Fibroblast of the conjunctiva (primary cell): ENCODE measurements at regions not wholly inside any gene's neighbourhood (a gene's known extent, or its start where the extent isn't known, plus 50 kb on each side); places are given as distances from the start of the nearest gene placed in this dataset.
"Not testable (repeated sequence)": the region's sequence is repeated elsewhere in the genome, so short reads cannot be mapped to it uniquely, and the experiment has no call there.

Experiments used
- DNase-seq: peaks from one replicate; pipeline ENCODE4 v3.0.0-alpha.2; 2010; ENCODE audit warnings: low read depth

DNA sequence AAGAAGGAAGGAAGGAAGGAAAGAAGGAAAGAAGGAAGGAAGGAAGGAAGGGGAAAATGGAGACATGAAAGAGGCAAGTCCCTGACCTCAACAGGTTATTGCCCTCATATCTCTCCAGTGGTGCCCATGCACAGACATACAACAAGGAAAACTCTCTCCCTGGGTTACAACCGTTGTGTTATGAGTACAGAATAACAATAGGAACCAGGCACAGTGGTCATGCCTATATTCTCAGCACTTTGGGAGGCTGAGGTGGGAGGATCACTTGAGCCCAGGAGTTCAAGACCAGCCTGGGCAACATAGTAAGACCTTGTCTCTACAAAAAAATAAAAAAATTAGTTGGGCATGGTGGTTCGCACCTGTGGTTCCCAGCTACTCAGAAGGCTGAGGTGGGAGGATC lies 139.4 kb upstream of the HMGA2 start:
- DNase-seq, result no peak

DNA sequence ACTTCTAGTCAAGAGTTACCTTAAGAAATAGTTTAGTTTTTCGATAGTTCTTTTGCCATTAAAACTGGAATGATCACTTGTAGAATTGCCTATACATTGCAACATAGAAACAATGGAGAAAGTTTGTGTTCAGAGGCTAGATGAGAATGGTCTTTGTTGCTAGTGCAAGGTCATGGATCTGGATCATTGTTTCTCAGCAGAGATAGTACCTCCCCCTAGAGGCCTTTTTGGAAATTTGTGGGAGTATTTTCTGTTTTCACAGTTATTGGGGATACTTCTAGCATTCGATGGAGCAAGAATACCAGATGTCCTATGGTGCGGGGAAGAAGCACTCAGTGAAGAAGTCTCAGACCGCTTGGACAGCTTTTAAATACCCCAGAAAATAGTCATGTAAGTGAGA lies 138.8 kb upstream of the HMGA2 start:
- peak; percentile 44 for DNase-seq

DNA sequence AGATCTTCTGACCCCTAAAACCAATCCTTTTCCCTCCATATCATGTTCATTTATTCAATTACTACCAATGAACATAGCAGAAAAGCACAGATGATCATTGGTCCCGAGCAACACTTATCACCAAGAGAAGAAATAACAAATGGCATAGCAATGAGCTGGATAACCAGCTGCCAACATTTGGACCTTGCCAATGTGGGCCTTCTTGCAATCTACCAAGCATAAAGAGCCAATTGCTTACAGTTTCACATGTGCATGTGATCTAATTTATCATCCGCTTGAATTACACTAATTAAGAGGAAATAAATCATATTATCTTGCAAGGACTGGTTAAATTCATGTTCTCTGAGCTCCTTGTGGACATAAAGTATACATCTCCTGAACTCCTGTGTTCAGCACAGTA lies 134.8 kb upstream of the HMGA2 start:
- DNase-seq, result no peak

DNA sequence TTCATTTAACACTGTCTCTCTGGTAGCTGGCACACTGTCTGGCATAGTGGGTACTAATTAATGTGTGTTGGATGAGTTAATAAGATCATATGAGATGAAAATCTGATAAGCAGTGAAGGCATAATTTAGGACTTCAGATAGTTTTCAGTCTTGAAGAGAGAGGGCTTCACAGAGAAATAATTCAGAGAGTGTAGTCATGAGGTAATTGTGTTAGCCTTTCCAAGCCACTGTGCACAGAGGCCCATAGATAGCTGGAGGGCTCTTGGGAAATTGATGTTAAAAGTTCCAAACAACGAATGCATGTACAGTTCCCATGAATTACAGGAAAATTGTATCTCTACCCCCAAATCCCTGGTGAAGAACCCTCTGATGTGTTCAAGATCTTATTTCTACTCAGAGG lies 133.8 kb upstream of the HMGA2 start:
- no peak for DNase-seq

DNA sequence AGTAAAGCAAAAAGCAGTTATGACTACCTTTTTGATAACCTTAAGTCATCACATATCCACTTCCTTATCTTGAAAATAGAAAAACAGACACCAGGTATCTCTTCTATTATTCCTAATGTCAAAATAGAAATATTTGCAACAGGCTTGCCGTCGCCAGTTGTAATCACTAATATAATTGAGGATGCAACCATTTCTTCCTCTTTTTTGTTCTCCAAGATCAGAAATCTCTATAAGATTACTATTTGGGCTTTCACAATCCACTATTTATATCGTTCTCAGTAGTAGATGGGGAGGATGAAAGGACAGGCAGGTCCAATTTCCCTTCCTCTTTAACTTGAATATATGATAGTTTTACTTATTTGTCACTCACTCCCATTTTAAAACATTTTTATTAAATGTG lies 130.2 kb upstream of the HMGA2 start:
- DNase-seq, result no peak

DNA sequence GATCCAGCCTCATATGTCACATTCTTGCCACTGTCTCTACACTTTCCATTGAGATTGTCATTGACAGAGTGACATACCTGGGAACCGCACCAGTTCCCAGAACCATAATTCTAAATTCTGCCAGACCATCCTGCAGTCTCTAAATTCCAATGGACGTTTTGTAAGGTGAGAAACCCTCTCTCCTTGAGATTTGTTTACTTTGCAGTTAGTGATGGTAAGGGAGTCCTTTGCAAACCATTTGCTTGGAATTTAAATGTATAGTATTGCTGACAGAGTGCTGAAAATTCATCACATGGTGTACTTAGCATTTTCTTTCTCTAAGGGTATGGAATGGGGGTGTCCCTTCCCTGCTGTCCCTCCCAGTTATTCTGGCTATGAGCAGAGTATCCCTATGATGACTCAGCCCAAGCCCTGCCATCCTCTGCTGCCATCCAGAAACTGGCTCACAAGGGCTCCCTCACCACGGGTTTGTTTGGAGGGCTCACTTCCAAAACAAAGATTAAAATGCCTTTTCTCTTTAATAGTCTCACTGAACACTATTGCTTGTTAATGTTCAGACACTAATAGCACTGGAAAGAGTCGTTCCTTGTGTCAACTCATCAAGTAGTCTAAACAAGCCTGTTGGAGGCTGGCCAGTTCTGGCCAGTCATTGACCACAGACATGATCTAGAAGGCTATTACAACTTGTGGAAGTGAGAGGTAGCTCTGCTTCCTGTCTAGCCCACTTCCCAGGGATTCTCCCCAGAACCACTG lies 129.0 kb upstream of the HMGA2 start:
- peak; percentile 74 for DNase-seq

DNA sequence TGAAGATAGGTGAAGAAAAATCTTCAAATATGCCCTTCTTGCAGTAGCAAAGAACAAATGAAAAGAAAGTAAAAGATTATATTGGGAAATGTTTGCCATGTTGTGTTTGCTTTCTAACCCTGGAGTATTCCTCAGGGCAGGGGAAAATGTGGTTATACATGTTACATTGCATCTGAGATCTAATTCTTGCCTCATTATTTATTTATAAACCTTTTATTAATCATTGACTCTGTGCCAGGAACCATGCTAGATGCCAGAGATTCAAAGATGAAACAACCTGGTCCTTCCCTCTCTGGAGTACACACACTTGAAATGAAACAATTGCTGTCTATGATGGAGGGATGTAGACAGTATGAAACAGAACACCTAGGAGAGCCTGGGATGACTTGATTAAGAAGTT lies 128.1 kb upstream of the HMGA2 start:
- DNase-seq, result no peak

DNA sequence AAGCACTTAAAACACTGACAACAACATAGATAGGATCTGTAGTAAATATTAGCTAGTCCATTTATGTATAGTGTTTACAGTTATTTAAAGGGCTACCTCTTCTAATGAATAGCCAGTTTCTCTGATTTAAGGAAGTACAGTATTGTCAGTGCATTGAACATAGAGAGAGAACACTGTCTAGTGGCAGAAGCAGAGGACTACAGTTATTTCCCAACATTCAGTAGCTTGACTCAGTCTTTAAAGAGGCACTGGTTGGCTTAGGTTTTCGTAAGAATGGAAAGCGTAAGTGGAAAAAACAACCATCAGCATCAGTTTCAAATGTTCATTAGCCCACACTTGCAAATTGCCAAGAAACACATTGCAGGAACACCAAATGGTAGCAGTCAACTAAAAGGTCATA lies 125.0 kb upstream of the HMGA2 start:
- DNase-seq, result peak; percentile 44

DNA sequence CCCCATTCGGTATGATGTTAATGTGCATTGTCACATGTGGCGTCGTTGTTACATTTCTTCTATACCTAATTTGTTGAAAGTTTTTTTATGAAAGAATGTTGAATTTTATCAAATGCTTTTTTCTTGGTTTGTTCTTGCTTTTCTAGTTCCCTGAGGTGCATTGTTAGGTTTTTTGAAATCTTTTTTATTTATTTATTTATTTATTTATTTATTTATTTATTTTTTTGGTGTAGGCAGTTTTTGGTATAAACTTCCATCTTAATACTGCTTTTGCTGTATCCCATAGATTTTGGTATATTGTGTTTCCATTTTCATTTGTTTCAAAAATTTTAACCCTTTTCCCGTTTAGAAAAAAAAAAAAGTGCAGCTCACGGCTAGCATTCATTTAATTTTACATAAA lies 121.1 kb upstream of the HMGA2 start:
- no peak for DNase-seq

DNA sequence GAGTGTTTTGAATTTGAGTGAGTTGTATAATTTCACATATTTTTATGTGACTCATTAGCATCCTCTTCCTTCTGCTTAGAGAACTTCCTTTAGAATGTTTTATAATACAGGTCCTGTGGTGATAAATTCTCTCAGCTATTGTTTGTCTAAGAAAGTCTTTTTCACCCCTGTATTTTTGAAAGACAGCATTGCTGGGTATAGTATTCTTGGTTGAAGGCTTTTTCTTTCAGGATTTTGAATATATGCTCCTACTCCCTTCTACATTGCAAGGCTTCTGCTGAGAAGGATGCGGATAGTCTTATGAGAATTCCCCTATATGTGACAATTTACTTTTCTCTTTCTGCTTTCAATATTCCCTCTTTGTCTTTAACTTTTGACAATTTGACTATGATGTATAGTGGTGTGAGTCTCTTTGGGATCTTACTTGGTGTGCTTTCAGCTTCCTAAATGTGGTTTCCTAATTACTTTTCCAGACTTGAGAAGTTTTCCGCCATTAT lies 118.9 kb upstream of the HMGA2 start:
- no peak for DNase-seq

DNA sequence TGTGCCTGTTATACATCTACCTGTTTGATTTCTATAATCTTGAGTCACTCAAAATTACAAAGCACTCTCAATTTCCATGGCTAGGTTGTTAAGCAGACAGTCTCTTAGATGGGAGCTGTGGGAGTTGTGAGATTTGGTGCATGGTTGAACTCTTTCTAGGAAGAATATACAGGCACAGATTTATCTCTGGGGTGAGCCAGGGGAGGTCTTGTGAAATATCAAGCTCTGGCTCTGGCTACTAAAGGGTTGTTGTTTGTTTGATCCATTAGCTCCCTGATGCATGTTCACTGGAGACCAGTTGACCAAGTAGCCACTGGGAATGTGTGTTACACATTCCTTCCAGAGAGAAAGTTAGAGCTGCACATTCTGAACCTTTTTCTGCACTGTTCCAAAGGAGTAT lies 117.2 kb upstream of the HMGA2 start:
- DNase-seq, result no peak

DNA sequence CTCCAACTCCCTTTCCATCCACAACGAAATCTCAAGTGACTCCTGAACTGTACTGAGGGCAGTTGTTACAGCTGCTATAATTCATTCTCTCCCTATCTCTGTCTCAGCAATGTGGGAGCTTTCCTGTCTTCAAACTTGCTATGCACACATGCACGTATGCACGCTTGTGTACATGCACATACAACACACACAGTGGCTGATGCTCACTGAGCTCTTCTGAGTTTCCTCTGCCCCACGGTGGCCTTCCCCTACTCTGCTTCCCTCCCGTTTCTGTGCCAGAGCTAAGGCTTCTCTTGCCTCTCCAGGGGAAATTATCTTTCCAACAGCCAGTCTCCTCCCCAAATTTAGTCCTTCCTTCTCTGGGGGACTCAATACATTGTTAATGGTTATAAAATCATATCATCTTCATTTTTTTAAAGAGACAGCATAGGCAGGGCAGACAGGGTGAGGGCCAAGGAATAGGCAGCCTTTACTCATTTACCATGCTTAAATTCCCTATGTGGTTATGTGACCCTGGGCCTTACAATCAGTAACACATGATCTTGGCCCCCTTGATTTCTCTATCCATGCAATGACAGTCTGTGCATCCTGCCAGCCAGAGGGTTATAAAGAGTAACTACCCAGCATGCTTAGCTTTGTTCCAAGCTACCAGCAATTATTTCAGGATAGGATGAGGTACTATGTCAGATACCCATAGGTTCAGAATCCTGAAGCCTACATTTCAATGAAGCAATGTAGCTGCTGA lies 111.9 kb upstream of the HMGA2 start:
- DNase-seq, result no peak

DNA sequence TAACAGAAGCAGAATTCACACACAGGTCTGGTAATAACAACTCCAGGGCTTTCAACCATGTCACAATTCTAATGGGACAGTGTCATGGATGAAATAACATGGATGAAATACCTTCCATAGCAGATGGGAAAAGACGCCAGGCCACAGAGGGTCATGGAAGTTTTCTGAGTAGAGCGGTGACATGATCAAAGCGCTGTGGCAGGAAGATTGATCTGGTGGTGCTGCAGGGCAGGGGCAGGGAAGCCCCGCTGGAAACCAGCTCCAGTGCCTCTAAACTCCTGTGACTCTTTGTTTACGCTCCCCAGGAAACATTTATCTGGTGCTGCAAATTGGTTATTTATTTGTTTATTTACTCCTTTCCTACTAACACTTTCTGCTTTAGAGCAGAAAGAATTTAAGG lies 108.3 kb upstream of the HMGA2 start:
- DNase-seq, result no peak

DNA sequence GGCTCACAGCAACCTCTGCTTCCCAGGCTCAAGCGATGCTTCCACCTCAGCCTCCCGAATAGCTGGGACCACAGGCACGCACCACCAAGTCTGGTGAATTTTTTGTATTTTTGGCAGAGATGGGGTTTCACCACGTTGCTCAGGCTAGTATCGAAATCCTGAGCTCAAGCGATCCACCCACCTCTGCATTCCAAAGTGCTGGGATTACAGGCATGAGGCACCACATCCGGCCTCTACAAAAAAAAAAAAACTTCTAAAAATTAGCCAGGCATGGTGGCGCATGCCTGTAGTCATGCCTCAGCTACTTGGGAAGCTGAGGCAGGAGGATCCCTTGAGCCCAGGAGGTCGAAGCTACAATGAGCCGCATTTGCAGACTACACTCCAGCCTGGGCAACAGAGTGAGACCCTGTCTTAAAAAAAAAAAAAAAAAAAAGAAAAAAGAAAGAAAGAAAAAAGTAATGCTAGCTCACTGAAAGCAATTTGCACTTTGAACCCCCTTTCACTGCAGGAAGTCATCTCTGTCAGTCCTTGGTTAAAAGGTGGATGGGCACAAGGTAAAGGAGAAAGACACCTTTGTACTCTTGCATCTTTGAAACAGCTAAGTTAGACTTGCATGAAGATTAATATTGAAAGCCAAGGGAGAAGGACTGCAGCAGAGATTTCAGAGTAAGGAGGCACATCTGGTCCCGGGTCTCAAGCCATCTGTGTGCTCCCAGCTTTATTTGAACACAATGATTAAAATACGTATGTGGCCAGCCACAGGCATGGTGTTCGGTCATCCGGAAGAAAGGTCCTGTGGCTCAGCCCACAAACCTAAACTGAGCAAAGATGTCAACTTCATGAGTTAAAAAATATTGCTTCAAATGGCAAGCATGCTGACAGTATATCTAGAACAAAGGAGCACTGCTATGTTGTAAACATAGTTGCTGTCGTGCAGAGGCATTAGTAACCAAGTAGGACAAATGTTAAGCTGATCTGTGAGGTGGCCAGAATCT lies 103.8 kb upstream of the HMGA2 start:
- no peak for DNase-seq

DNA sequence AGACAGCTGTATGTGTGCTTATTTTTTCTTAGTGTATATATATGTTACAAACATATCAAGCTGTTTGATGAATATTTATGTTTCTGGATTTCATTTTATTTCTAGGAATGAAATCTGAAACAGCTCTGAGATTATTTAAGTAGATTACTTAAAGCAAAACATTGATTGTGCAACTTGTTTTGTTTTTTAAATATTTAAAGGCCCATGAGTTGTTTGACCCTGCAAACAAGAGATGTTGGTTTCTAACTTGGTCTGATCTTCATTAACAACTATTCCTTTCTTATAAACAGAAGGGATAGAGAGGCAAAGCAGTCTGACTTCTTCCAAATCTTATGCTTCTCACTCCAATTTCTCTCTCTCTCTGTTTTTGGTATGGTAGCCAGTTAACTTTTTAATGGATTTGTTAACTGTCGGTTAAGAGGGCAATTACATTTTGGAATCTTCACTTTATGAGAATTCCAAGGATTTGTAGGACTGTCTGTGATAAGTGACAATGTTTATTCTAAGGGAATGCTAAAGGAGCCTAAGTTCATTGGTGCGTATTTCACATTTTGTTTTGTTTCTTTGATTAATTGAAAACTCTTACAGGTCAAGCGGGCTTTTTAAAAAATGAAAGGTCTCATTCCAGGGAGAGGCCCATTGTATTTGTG lies 102.6 kb upstream of the HMGA2 start:
- no peak for DNase-seq

DNA sequence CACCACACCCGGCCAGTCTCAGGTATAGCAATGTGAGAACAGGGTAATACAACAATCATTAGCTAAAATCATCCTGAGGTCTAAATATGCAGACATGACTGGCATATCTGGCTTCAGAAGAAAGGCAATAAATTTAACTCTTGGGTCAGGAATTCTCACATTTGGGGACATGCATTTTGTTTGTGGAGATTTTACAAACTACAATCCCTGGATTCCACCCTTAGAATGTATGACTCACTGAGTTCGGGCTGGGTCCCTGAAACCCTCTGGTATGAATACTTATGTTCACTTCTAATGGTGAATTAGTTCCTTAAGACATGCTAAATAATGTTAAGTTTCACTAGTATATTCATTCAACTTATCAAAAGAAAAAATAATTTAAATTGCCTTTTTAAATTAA lies 98.9 kb upstream of the HMGA2 start:
- DNase-seq, result no peak

DNA sequence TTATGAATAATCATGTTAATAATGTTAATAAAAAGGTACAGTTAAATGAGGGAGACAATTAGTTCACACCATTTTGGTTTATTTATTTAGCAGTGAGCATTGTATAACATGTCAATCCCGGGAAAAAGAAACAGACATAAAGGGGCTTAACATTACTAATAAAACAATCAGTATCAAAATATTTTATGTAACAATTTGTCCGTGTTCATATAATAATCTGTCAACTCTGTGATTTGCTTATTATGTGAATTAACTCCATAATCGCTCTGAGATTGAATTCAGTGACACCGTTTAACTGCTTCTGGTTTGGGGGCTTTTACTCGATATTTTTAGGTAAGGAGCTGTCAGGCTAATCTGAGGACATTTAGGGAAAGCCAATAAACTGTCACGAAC lies 95.8 kb upstream of the HMGA2 start:
- no peak for DNase-seq

DNA sequence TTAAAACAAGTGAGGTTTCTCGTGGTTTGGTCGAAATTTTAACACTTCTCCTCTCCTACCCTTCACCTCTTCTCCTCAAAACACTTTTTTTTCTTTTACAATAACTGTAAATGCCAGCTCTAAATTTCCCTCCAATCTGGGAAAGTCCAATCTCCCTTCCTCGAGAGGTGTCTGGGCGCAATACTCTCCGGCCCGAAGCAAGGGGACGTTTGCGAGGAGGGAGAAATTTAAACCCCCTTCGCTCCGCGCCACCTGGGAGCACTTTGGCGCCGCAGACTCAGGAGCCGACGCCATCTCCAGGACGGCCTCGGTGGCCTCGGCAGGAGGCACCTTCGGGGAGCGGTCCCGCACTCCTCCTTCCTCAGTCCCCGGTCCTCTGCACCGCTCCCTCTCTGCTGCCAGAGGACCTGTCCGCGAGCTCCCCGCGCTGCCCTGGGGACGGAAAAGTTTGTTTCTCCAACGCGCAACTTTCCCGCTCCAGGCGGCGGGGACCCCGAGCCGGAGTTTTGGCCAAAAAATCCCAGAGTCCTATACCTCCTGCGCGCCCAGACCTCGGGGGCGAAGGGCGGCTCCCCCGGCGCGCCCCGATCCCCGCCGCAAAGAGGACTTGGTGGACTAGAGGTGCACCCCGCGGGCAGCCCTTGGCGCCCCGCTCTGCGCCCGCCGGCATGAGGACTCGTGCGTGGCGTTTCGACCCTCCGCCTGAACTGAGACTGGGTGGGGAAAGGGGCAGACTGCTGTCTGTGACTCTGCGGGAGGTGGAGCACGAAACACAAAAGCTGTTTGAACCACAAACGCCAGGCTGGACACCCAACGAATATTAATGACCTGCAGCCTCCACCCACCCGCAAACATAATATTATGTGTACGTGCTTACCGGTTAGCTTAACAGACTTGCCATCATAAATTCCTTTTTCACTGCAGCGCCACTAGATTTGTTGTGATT lies 95.2 kb upstream of the HMGA2 start:
- DNase-seq, result no peak

DNA sequence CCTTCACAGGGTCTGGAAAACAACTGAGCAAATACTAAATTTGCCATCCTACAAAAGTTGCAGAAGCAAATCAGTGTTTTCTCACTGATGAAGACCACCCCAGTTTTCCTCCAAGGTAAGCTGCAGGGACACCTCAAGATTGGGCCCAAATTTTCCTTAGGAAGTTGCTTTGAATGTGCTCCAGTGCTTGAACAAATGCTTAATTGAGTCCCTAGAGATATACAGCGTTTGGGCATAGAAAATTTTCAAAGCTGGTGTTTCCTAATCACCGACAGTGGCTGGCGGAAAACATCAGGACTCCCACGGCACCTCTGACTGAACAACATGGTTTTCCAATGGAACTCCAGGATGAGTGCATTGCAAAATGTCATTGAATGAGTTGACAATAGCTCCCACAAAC lies 92.5 kb upstream of the HMGA2 start:
- DNase-seq, result no peak

DNA sequence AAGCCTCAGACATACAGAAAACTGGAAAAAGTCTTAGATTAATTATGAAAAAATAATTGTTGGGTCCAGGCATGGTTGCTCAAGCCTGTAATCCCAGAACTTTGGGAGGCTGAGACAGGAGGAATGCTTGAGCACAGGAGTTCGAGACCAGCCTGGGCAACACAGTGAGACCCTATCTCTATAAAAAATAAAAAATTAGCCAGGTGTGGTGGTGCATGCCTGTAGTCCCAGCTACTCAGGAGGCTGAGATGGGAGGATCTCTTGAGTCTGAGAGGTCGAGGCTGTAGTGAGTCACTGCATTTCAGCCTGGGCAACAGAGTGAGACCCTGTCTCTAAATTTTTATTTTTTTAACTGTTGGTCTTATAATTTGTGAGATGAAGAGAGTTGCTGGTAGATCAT lies 90.6 kb upstream of the HMGA2 start:
- DNase-seq, result not testable (repeated sequence)

DNA sequence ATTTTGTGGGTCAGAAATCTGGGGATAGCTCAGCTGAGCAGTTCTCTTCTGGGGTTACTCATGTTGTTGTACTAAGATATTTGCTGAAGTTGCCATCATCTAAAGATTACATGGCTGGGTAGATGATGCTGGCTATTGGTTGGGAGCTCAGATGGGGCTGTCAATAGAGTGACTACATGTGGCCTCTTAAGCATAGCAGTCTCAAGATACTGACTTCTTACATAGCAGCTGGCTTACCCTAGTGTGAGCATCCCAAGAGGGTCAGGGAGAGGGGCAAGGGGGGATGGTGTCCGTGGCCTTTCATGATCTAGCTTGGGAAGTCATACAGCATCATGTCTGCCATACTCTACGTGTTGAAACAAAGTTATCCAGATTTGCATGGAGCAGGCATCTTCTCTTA lies 90.1 kb upstream of the HMGA2 start:
- DNase-seq, result no peak
